Dermis microvascular lymphatic vessel endothelial cell (primary cell): ENCODE measurements at regions not wholly inside any gene's neighbourhood (a gene's known extent, or its start where the extent isn't known, plus 50 kb on each side); places are given as distances from the start of the nearest gene placed in this dataset.
A peak's percentile ranks its signal among the peaks of the same experiment; 100 is the strongest.

ENCODE experiments used
- DNase-seq, 2 donors: peaks; one replicate each; pipeline versions ENCODE4 v3.0.0 to v3.0.0-alpha.2; 2010; ENCODE audit warnings: low read depth in 2 of 2

DNA sequence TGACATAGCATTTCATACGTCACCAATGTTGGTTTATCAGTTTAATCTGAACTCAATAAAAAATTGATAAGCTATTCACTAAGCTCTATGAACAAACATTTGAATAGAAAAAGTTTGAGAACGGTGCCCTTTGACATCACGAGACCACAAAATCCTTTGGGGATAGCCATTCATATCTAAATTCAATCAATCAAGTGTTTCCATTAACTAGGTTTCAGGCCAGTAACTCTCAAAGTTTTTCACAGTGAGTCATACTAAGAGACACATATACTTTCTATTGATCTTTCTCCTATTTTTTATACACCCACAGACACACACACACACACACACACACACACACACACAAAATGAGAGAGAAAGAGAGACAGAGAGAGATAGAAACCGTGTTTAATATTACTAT lies 235.4 kb upstream of the SNX7 start:
- no peak for DNase-seq

DNA sequence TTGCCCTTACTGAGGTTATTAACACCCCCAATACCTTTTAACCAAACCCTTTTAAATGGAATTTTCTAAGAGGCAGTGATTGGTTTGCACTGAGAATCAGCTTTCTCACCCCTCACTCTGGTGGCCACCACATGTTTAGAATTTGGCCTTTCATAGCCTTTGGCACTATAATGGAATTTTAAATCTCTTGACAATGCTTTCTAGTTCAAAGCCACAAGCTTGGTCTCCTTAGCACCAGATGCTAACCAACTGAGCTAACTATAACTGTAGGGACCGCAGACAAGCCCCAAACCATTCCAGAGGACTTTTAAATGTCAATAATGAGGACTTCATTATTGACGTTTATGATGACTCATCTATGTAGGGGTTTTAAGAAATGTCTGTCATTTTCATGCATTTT lies 238.7 kb upstream of the SNX7 start:
- DNase-seq, result no peak

DNA sequence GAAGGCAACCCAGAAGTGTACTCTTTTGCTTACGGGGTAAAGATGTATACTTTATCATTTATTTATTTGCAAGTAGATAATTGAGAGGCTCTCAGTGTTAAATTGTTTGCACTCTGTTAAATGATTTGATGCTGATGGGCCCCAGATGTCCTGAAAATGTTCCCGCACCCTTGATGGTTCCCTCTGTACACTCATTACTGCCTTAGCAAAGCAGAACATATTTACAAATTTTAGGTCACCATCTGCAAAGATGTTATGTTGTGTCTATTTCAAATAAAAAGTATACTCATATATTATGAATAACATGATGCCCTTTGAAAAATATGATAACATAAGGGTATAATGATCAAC lies 240.5 kb upstream of the SNX7 start:
- no peak for DNase-seq

DNA sequence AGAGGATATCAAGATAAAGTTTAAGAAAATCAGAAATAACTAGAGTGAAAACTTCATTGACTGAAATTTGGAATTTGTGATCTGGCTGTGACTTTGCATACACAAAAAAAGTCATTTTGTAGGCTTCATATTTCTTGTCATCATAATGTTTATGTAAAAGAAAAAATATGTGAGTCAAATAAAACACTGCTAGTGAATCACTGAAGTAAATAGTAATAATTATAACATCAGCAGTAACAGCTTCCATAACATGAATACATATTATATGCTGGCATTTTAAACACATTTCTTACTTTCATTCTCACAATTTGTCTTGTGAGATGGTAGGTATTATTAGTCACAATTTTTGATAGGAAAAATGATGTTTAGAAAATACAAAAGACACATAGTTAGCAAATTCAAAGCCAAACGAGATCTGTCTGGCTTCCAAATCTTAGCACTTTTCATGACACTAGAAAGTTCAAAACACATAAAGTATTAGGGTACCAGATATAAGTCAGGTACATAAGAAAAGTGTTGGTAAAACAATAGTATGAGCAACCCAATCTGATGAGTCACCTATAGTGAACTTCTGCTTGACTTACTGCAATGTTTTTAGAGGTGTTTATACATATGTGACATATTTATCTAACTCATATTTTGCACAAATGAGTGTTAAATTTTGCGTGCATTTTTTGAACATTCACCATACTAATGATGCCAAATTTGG lies 241.0 kb upstream of the SNX7 start:
- DNase-seq, result peak in 1 of 2 donors; percentile 54

DNA sequence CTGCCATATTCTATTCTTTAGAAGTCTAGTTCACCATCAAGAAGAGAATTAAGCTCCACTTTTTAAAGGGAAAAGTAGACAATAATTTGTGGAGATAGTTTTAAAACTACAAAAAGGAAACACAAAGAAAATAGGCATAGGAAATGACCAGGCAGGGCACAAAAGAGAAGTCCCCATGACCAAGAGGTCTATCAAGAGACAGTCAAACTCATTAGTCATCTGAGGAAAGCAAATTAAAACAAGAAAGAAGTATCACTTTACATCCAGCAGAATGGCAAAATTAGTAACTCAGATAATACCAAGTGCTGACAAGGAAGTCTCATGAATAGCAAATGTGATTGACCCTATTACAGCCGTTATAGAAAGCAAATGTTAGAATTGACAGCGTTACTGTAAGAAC lies 243.7 kb upstream of the SNX7 start:
- DNase-seq, result no peak

DNA sequence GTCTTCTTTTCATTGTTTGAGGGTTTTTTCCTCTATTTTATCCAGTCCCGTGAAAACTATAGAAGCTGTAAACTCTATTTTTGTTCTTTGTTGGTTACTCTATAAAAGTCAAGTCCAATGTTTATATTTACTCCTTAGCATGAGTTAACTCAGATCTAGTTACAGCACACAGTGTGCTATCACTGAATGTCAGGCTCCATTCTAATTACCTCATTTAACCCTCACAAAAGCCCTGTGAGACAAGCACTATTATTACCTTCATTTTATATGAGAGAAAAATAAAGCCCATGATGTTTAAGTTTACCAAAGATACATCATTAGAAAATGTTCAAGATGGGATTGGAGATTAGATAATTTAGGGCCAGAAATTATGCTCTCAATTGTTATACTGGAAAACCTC lies 251.4 kb upstream of the SNX7 start:
- DNase-seq, result no peak

DNA sequence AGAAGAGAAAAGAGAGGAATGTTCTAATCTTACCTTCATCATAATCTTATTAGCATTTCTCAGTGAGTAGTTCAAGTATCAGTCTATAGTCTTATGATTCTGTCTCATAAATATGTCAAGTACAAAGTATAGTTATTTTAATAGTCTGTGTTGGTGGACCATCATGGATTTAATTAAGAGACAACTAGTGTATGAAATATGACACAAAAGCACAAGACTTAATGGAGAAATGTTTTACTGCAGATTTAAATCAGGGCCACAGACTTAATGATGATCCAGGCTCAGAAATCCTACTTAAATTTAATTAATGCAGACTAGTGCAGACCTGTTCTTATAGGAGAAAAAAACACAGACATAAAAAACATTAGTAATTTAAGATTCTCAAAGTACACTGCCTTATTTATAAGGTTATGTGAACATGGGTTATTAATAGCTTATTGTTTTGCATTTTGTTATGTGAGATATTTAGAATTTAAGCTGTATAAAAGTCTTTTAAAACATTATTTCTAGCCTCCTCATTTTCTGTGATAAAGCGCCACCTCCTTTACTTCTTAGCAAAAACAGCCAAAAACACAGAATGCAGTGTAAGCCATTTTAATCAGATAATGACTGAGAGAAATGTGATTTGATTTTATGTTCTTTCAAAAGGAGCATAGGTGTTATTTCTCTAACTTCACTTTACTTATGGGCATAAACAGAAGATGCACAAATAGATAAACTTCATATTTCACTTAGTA lies 255.0 kb upstream of the SNX7 start:
- no peak for DNase-seq

DNA sequence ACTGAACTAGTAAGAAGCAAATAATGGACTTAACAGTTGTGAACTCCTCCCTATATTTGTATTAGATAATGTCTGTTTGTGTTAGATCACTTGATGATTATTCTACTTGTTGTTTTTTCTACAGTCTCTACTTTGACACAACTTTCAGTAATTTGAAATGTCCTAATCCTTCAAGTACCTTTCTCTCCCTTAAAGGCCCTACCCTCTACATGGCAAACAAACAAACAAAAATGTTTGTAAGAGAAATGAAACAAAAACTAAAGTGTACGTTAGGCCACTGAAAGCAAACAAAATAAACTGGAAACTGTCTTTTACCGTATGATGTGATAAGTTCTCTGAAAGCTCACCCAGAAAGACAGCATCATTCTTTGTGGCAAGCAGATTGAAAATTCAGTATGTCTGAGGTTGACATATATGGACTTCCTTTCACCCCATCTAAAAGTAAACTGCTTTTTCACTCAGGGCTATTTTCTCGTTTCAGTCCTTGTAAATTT lies 255.9 kb upstream of the SNX7 start:
- no peak for DNase-seq

DNA sequence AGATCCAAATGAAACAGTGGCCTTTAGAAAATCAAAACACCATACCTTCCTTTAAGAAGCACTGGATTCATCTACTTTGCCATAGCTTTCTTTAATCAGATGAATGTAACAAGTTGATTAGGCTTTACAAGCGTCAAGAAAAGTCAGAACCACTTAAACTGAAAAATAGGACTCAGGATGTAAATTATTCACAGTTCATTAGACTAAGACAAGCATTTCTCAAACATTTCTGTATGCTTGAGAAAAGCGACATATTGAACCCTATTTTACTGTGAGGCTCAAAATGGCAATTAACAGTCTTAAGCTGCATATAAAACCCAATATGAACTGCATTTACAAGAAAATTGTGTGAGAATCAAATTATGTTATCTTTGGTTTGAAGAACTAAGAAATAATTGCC lies 256.7 kb upstream of the SNX7 start:
- no peak for DNase-seq

DNA sequence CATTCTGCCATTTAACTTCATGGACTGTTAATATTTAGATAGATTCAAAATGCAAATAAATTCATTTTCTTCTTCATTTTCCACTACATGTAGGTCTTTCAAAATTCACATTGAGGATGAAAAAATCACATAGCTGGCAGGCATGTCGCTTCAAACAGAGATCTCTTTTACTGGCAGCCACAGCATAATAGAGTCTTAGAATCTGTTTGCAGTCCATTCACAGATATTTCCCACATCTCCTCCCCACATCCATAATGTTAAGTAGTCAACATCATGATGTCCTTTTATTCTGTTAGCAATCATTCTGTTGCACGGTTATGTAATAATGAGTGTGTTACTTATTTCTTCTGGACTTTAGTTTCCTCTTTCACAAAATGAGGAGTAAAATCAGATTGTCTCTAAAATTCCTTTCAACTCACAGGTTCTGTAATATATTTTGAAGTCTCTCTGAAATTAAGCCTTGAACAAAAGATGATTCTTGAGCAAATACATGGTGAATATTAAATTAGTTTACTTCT lies 257.5 kb upstream of the SNX7 start:
- DNase-seq, result no peak

DNA sequence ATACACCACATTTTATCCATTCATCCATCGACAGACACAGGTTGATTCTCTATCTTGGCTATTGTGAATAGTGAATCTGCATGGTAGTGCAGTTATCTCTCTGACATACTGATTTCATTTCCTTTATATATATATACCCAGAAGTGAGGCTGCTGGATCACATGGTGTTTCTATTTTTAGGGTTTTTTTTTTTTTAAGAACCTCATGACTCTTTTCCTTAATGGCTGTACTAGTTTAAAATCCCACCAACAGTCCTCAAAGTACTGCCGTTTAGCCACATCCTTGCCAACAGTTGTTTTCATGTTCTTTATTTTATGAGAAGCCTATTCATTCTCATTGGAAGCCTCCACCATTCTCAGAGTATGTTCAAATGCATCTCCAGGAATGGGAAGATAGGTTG lies 258.7 kb upstream of the SNX7 start:
- DNase-seq, result no peak

DNA sequence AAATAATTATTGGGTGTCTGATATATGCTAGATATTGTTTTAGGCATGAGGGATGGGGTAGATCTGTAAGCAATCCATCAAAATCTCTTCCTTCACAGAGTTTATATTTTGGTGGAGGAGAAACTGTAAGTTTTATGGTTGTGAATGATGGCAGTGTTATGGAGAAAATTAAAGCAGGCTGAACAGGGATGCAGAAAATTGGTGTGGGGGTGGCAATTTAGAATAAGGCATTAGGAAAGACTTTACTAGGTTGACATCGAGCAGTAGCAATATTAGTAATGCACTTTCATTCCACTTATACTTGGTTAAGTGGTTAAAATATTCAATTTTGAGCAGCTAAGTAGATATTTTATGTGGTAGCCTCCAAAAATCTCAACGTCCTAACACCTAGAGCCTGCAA lies 261.1 kb upstream of the SNX7 start:
- DNase-seq, result no peak

DNA sequence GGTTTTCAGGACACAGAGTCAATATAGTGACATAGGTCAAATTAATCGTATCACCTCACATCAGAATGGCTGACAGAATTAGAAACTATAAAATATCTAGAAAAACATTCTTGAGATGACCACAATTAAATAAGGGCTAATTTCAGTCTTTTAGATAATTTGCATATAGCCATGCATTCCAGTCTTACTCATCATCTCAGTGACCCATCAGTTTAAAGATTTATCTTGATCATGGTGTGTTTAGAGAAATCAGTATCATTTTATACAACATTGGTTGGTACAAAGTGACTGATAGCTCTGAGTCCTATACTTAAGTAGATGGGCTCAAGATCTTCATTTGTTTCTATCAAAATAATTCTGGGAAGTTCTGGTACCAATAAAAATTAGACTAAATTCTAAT lies 262.3 kb upstream of the SNX7 start:
- DNase-seq, result no peak

DNA sequence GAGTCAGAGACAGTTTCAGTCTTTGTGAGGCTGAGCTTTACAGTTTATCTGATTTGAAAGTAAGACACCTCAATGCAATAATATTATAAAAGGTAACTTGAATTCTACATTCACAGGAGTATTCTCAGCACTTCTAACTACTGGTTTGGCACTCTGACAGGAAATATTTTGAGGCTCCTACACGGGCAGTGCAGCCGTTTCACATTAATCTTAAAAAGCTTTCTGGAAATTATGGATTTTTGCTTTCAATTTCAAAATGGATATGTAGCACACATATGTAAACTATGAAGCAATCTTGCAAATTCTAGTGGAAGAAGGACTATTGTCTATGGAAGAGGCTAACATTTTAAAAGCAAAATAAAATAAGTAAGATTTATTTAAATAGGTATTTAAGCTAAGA lies 262.9 kb upstream of the SNX7 start:
- no peak for DNase-seq

DNA sequence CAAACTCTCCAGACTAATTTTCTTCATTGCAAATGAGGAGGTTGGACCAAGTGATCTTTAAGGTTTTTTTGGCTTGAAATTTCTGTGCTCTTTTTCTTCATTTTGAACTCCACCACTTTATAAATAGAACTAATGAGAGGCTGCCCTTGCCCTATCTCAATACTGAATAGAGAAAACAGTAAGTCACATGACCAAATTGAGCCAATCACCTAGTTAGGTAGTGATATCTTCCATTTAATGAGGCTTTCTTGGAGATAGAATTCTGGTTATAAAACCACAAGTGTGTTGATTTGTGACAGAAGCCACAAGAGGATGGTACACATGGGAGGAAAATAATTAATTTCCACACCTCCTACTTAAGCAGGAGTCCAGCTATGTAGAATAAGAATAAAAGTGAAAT lies 263.4 kb upstream of the SNX7 start:
- no peak for DNase-seq

DNA sequence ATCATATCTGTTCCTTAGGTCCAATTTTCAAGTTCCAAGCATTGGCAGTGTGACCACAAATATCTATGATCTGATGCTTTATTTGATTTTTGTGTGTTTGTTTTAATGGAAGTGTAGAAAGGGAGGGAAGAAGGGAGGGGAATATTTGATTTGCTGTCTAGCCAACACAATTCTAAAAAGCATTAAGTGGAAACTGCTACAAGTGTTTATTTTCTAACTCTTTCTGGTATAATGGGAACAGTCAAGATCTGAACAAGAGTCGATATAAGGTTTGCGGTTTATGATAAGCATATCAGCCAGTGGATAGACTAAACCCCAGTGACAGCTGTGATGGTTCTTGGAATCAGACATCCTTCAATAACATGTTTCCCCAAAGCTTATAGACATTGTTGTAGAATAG lies 267.8 kb upstream of the SNX7 start:
- DNase-seq, result no peak

DNA sequence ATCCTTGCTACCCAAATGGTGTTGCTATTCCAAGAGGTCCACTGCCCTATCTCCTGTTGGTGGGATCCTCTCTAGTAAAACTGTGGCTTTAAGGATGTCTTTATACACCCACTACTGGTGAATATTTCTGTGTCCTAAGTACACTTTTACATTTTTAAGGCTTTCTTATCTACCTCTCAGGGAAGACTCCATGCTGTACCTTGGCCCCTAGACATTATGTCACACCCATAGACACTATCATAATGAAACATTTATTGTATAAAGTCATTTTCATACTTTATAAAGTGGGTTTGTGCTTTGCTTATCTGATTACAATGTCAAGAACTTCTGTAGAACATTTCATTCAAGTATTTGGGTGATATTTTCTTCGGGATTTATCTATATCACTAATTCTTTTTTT lies 270.3 kb upstream of the SNX7 start:
- no peak for DNase-seq

DNA sequence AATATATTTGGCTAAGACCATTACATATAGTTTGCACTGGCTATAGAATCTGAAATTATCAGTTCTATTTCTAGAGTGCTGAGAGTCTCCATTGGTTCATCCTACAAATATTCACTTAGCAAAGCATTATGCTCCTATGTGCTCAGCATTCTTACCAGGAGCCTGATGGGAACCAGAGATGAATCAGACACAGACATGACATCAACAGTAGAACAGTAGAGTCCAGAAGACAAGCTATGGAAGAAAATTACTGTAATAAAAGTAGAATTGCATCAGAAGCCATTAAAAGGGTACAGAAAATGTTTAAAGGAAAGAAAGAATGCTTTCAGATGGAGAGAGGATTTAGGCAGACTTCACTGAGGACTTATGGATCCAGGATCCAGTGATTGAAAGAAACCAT lies 271.7 kb upstream of the SNX7 start:
- no peak for DNase-seq

DNA sequence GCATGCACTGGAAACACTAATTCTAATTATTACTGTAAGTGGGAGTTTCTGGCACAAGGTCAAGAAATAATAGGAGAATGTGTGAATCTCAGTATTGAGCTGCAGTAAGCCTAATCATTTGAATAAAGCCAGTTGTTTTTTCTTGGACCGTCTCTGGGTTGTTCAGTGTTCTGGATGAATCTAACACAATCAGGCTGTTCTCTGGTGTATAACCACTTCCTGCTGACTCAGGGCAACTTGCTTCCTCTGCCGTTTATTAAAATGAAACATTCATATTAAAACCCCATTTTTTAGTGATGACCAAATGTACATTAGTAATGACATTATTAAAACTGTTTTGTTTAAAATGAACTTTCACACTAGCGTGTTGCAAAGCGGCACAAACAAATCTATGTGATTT lies 273.1 kb upstream of the SNX7 start:
- peak in 1 of 2 donors; percentile 87 for DNase-seq

DNA sequence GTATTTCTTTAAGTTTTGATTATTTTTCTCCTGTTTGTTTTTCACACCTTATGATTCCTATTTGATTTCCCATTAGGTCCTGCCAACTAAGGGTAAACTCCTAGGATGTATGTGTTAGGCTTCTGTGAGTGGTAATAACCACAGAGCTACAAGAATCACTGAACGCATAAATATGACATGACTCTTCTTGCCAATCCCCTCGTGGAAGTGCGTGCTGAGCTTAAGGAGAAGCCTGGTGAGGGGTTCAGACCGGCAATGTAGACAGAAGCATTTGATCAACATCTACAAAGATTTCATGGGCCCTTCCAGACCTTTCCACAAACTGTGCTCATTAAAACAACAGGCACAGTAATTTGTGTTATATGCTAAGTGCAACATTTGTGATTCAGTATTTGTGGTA lies 273.8 kb upstream of the SNX7 start:
- DNase-seq, result no peak

DNA sequence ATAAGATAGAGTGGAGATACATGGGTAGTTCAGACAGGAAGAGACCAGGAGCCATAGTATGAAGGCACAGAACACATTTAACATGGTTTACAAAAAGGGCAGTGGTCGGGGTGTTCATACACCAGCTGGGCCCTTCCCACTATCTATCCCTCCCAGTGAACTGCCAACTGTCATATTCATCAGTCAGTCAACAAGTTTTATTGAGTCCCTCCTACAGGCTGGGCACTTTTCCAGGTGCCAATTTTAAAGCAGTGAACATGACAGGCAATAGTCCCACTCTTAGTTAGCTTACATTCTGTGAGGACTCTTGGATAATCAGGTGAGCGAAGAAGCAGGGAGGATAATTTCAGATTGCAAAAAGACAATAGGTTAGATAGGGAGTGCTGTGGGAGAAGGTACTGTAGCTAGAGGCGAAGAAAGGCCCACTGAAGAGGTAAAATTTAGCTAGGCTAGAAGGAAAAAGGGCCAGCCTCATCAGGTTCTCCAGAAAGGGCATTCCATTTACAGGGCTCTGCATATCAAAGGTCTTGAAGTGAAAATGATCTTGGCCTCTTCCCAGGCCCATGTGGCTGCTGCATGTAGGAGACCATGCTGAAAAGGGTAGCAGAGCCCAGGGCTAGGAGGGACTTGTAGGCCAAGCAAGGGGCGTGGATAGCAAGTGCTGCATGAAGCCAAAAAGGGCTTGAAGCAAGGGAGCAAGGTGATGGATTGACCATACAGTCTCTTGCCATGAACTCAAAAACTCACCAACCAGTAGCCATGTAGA lies 274.7 kb upstream of the SNX7 start:
- peak in 1 of 2 donors; percentile 28 for DNase-seq

DNA sequence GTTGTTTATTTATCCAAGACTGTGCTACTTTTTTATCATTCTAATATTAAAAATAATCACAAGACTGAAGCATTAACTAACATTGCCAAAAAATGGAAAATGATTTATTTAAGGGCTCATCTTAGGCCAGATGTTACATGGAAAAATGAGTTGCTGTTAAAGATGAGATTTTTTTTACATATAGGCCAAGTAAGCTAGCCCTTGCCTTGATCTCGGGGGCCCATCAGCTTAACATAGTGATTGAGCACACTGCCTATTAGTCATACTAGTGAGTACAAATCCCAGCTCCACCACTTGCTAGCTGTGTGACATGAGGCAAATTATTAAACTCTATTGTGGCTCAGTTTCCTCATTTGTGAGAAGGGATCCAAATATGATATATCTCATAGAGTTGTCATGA lies 275.9 kb upstream of the SNX7 start:
- DNase-seq, result peak in 1 of 2 donors; percentile 43
